NCI-H345 treated with DMSO at 0.1 percent for 48 hours (cell line): ENCODE measurements at regions not wholly inside any gene's neighbourhood (a gene's known extent, or its start where the extent isn't known, plus 50 kb on each side); places are given as distances from the start of the nearest gene placed in this dataset.
A peak's percentile ranks its signal among the peaks of the same experiment; 100 is the strongest.
"Not testable (repeated sequence)": the region's sequence is repeated elsewhere in the genome, so short reads cannot be mapped to it uniquely, and the experiment has no call there.

Experiments
- DNase-seq: peaks from one replicate; lab custom pipeline; 2025; ENCODE audit not compliant: unreplicated experiment; lab: John Stamatoyannopoulos, UW

- DNase-seq, result no peak
These were observed 428.8 kb upstream of the ONECUT1 start for GRCh38 chr15:53218666-53219580.

- no peak for DNase-seq
These were observed 425.9 kb upstream of the ONECUT1 start for GRCh38 chr15:53216036-53216435.

GRCh38 chr15:53213336-53213735 is 423.2 kb upstream of the ONECUT1 start:
- no peak for DNase-seq

- DNase-seq, result no peak
These were observed 422.6 kb upstream of the ONECUT1 start for GRCh38 chr15:53212785-53213184.

GRCh38 chr15:53210653-53211052 is 420.5 kb upstream of the ONECUT1 start:
- no peak for DNase-seq

GRCh38 chr15:53209396-53210042 is 419.4 kb upstream of the ONECUT1 start:
- DNase-seq, result no peak

- no peak for DNase-seq
These were observed 418.6 kb upstream of the ONECUT1 start for GRCh38 chr15:53208751-53209150.

- DNase-seq, result no peak
These were observed 413.3 kb upstream of the ONECUT1 start for GRCh38 chr15:53203454-53203853.

GRCh38 chr15:53202876-53203275 is 412.7 kb upstream of the ONECUT1 start:
- no peak for DNase-seq

GRCh38 chr15:53197426-53197839 is 407.3 kb upstream of the ONECUT1 start:
- DNase-seq, result peak; percentile 27

- no peak for DNase-seq
These were observed 406.7 kb upstream of the ONECUT1 start for GRCh38 chr15:53196788-53197187.

- DNase-seq, result no peak
These were observed 406.1 kb upstream of the ONECUT1 start for GRCh38 chr15:53196242-53196641.

GRCh38 chr15:53193149-53193548 is 403.0 kb upstream of the ONECUT1 start:
- no peak for DNase-seq

- no peak for DNase-seq
These were observed 399.7 kb upstream of the ONECUT1 start for GRCh38 chr15:53189860-53190259.

GRCh38 chr15:53183449-53183848 is 393.3 kb upstream of the ONECUT1 start:
- not testable (repeated sequence) for DNase-seq

- DNase-seq, result no peak
These were observed 381.4 kb upstream of the ONECUT1 start for GRCh38 chr15:53171571-53171970.

- DNase-seq, result no peak
These were observed 376.6 kb upstream of the ONECUT1 start for GRCh38 chr15:53166684-53167201.

- no peak for DNase-seq
These were observed 376.0 kb upstream of the ONECUT1 start for GRCh38 chr15:53165988-53166683.

GRCh38 chr15:53160092-53160704 is 370.1 kb upstream of the ONECUT1 start:
- no peak for DNase-seq

- no peak for DNase-seq
These were observed 369.3 kb upstream of the ONECUT1 start for GRCh38 chr15:53159458-53159857.

- no peak for DNase-seq
These were observed 368.9 kb upstream of the ONECUT1 start for GRCh38 chr15:53158995-53159394.
